ENCODE measurements at regions not wholly inside any gene's neighbourhood (a gene's known extent, or its start where the extent isn't known, plus 50 kb on each side); places are given as distances from the start of the nearest gene placed in this dataset.

DNA sequence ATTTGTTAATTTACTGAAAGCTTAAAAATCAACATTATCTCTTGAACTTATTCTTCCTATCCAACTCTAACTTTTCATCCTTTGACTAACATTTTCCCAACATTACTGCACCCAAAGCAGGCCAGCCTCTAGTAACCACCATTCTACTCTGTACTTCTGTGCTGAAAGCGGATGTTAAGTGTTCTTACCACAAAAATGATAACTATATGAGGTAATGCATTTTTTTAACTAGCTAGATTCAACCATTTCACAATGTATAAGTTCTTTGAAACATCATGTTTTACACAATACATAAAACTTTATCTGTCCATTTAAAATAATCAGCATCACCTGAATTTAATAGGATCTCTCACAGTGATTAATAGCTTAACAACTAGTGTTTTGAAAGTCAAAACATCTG, 468.5 kb upstream of the MGAT4C start:
- TF ChIP-seq EZH2 (IDR thresholded peaks at IDR 0.05; ENCODE audit: borderline replicate concordance, low read depth, low read length, severe bottlenecking): no peak
- TF ChIP-seq POLR2A (IDR thresholded peaks at IDR 0.05; ENCODE audit: low read depth, low read length): no peak
- TF ChIP-seq, protein P1, sequence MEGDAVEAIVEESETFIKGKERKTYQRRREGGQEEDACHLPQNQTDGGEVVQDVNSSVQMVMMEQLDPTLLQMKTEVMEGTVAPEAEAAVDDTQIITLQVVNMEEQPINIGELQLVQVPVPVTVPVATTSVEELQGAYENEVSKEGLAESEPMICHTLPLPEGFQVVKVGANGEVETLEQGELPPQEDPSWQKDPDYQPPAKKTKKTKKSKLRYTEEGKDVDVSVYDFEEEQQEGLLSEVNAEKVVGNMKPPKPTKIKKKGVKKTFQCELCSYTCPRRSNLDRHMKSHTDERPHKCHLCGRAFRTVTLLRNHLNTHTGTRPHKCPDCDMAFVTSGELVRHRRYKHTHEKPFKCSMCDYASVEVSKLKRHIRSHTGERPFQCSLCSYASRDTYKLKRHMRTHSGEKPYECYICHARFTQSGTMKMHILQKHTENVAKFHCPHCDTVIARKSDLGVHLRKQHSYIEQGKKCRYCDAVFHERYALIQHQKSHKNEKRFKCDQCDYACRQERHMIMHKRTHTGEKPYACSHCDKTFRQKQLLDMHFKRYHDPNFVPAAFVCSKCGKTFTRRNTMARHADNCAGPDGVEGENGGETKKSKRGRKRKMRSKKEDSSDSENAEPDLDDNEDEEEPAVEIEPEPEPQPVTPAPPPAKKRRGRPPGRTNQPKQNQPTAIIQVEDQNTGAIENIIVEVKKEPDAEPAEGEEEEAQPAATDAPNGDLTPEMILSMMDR (IDR thresholded peaks at IDR 0.05; ENCODE audit: extremely low read depth in 1 of 2, insufficient read depth in 1 of 2, low read depth in 1 of 2, low read length in 2 of 2): no peak
- no peak for TF ChIP-seq GATA2 (IDR thresholded peaks at IDR 0.05; ENCODE audit: insufficient read depth, insufficient read length, low read depth, low read length)
- TF ChIP-seq POLR2AphosphoS5 (IDR thresholded peaks at IDR 0.05; ENCODE audit: insufficient read depth, low read depth, low read length): no peak
- TF ChIP-seq, protein P2, sequence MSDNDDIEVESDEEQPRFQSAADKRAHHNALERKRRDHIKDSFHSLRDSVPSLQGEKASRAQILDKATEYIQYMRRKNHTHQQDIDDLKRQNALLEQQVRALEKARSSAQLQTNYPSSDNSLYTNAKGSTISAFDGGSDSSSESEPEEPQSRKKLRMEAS (IDR thresholded peaks at IDR 0.05; ENCODE audit: insufficient read depth, insufficient read length): no peak
- no peak for TF ChIP-seq FOS (IDR thresholded peaks at IDR 0.05; ENCODE audit: borderline replicate concordance, insufficient read depth, low read length)

All from endothelial cell of umbilical vein (primary cell).